B cell (primary cell): ENCODE measurements at regions not wholly inside any gene's neighbourhood (a gene's known extent, or its start where the extent isn't known, plus 50 kb on each side); places are given as distances from the start of the nearest gene placed in this dataset.

ENCODE experiments used
- ATAC-seq: fragments of 200-7000 bp; cut with Tn5 transposase; one replicate; pipeline ENCODE4 v1.10.0; 2021; ENCODE audit warnings: low read depth, mild to moderate bottlenecking, moderate number of reproducible peaks, moderate library complexity
- CTCF ChIA-PET: fragments of 350-600 bp; sonication (Branson Sonifier 250); formaldehyde crosslinking; loops from one replicate; lab custom pipeline; 2021; ENCODE audit warnings: antibody characterized with exemption, inconsistent platforms; lab: Charles Lee
- POLR2A ChIA-PET: fragments of 350-600 bp; sonication (Branson Sonifier 250); formaldehyde crosslinking; loops from one replicate; lab custom pipeline; 2021; ENCODE audit warnings: antibody characterized with exemption; lab: Charles Lee
- DNase-seq: peaks from one replicate; pipeline ENCODE4 v3.0.0; 2013
- H2AFZ ChIP-seq: 2 replicates; pipeline ENCODE4 v1.6.1; 2012; ENCODE audit warnings: mild to moderate bottlenecking, low read depth, low read length; ENCODE audit not compliant: insufficient read depth, poor library complexity, severe bottlenecking
- H3K27ac ChIP-seq, 2 donors: 1 replicate in 1 of 2; 2 replicates in 1 of 2; pipeline ENCODE4 v1.5.1; 2012 to 2013; ENCODE audit warnings: low read length in 2 of 2, mild to moderate bottlenecking in 2 of 2, moderate library complexity in 1 of 2
- H3K27me3 ChIP-seq, 4 experiments: fragments of 200-600 bp in 1 of 4; sonication (generic) in 1 of 4; replicated peaks in 1 of 4; 1 replicate in 2 of 4; 2 replicates in 2 of 4; pipeline versions ENCODE4 v1.6.1 to v1.7.0; 2013 to 2016; ENCODE audit warnings: low read length in 3 of 4, mild to moderate bottlenecking in 2 of 4, mixed read lengths in 1 of 4, moderate library complexity in 1 of 4; ENCODE audit not compliant: insufficient read depth in 4 of 4, control insufficient read depth in 3 of 4; ENCODE audit errors: control extremely low read depth in 1 of 4
- H3K36me3 ChIP-seq, 2 experiments: replicated peaks in 1 of 2; 1 replicate in 1 of 2; 2 replicates in 1 of 2; pipeline versions ENCODE4 v1.6.1 to v1.7.1; 2013; ENCODE audit warnings: low read length in 1 of 2; ENCODE audit not compliant: insufficient read depth in 2 of 2, control insufficient read depth in 1 of 2; ENCODE audit errors: control extremely low read depth in 1 of 2, extremely low read depth in 1 of 2
- H3K4me1 ChIP-seq, 2 donors: fragments of 200-600 bp in 1 of 2; sonication (generic) in 1 of 2; 1 replicate in 1 of 2; 2 replicates in 1 of 2; pipeline versions ENCODE4 v1.5.1 to v1.6.1; 2013 to 2017; ENCODE audit warnings: low read length in 2 of 2; ENCODE audit not compliant: control insufficient read depth in 2 of 2, insufficient read depth in 2 of 2
- H3K4me2 ChIP-seq: replicated peaks from 2 replicates; pipeline ENCODE3; 2012; ENCODE audit warnings: mild to moderate bottlenecking, low read depth, low read length; ENCODE audit not compliant: poor library complexity, severe bottlenecking
- H3K4me3 ChIP-seq, 5 experiments: fragments of 200-600 bp in 1 of 5; sonication (generic) in 1 of 5; 1 replicate in 3 of 5; 2 replicates in 2 of 5; pipeline versions ENCODE4 v1.5.1 to v1.7.0; 2011 to 2016; ENCODE audit warnings: low read length in 4 of 5, mild to moderate bottlenecking in 4 of 5, low read depth in 2 of 5, control low read depth in 1 of 5, moderate library complexity in 1 of 5; ENCODE audit not compliant: insufficient read depth in 1 of 5; ENCODE audit errors: control extremely low read depth in 1 of 5, extremely low read depth in 1 of 5
- H3K79me2 ChIP-seq: fragments of 200-600 bp; sonication (generic); one replicate; pipeline ENCODE4 v1.6.0; 2016; ENCODE audit warnings: low read length; ENCODE audit not compliant: control insufficient read depth, insufficient read depth
- H3K9ac ChIP-seq: fragments of 200-600 bp; sonication (generic); 2 replicates; pipeline ENCODE4 v1.6.1; 2017; ENCODE audit warnings: mild to moderate bottlenecking, low read length, moderate library complexity
- H3K9me3 ChIP-seq, 3 donors: one replicate each; pipeline versions ENCODE4 v1.6.1 to v1.7.1; 2013; ENCODE audit warnings: low read length in 2 of 3; ENCODE audit not compliant: control insufficient read depth in 2 of 3, insufficient read depth in 1 of 3; ENCODE audit errors: control extremely low read depth in 1 of 3
- H4K20me1 ChIP-seq: 2 replicates; pipeline ENCODE4 v1.6.0; 2012; ENCODE audit warnings: mild to moderate bottlenecking, low read length; ENCODE audit not compliant: insufficient read depth, control insufficient read depth, poor library complexity, severe bottlenecking
- H3K27ac Mint-ChIP-seq: one replicate; pipeline ENCODE4 v1.8.0; 2021; ENCODE audit warnings: mixed read lengths
- H3K27me3 Mint-ChIP-seq: one replicate; pipeline ENCODE4 v1.8.0; 2021; ENCODE audit warnings: mixed read lengths
- H3K4me1 Mint-ChIP-seq: one replicate; pipeline ENCODE4 v1.8.0; 2021; ENCODE audit warnings: mixed read lengths
- H3K4me3 Mint-ChIP-seq: one replicate; pipeline ENCODE4 v1.8.0; 2021; ENCODE audit warnings: mixed read lengths
- H3K9me3 Mint-ChIP-seq: one replicate; pipeline ENCODE4 v1.8.0; 2022; ENCODE audit warnings: mixed read lengths; ENCODE audit not compliant: insufficient read depth
- EZH2 ChIP-seq: IDR thresholded peaks from 2 replicates; pipeline ENCODE4 v1.6.1; 2012; ENCODE audit warnings: borderline replicate concordance, low read depth, mild to moderate bottlenecking, moderate library complexity, low read length; ENCODE audit not compliant: insufficient read depth, poor library complexity, severe bottlenecking
- WGBS: methylation state at CpG from one replicate; pipeline ENCODE4 v1.1.5; 2013; ENCODE audit warnings: missing lambda C conversion rate; ENCODE audit not compliant: insufficient coverage; 5-methylcytosine and 5-hydroxymethylcytosine counted together
- intact Hi-C: fragments of 100-400 bp; cut with micrococcal nuclease; formaldehyde crosslinking; loops from one replicate; pipeline ENCODE4 v1.10.0; 2022
- TF ChIP-seq, protein P1 (sequence below): fragments of 200-600 bp; IDR thresholded peaks from one replicate; pipeline ENCODE4 v1.8.0; 2022; ENCODE audit warnings: antibody characterized with exemption, mild to moderate bottlenecking

DNA sequence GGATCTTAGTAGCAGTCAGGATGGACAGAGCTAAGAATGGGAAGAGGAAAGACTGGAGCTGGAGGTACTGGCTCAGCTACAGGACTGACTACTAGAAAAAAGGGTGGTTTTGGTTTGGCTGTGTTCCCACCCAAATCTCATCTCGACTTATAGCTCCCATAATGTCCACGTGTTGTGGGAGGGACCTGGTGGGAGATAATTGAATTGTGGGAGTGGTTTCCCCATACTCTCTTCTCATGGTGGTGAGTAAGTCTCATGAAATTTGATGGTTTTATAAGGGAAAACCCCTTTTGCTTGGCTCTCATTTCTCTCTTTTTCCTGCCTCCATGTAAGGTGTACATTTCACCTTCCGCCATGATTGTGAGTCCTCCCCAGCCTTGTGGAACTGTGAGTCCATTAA, 466.5 kb upstream of the DEPDC1 start:
- H3K4me3 Mint-ChIP-seq: no peak overlapping the region
- Histone ChIP-seq H4K20me1 (no peaks in the 10 kb centered on the region), H3K4me1 (no peaks in the 10 kb centered on the region), H3K36me3 (no peaks in the 10 kb centered on the region), H3K27me3 (no peaks in the 10 kb centered on the region), H2AFZ (no peak overlapping the region), H3K4me2 (no peak overlapping the region), H3K27ac (no peak overlapping the region), H3K4me3 (no peak overlapping the region), H3K9ac (no peak overlapping the region), H3K79me2 (no peaks in the 10 kb centered on the region), H3K9me3 (peaks cover 0 to 4% (median 0%) of the 10 kb centered on the region in 3 donors)
- intact Hi-C loops: no loop called here
- WGBS: no CpG with 5 or more reads among the region's 3 CpGs
- ATAC-seq (no peak), DNase-seq (no peak)
- no peak overlapping the region for H3K27ac Mint-ChIP-seq
- no peaks in the 10 kb centered on the region for H3K4me1 Mint-ChIP-seq
- ChIA-PET CTCF (no interaction called here), POLR2A (no interaction called here)
- peaks cover 6% of the 10 kb centered on the region for H3K9me3 Mint-ChIP-seq
- no peaks in the 10 kb centered on the region for H3K27me3 Mint-ChIP-seq
- no peak for TF ChIP-seq EZH2
- TF ChIP-seq, protein P1, sequence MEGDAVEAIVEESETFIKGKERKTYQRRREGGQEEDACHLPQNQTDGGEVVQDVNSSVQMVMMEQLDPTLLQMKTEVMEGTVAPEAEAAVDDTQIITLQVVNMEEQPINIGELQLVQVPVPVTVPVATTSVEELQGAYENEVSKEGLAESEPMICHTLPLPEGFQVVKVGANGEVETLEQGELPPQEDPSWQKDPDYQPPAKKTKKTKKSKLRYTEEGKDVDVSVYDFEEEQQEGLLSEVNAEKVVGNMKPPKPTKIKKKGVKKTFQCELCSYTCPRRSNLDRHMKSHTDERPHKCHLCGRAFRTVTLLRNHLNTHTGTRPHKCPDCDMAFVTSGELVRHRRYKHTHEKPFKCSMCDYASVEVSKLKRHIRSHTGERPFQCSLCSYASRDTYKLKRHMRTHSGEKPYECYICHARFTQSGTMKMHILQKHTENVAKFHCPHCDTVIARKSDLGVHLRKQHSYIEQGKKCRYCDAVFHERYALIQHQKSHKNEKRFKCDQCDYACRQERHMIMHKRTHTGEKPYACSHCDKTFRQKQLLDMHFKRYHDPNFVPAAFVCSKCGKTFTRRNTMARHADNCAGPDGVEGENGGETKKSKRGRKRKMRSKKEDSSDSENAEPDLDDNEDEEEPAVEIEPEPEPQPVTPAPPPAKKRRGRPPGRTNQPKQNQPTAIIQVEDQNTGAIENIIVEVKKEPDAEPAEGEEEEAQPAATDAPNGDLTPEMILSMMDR: no peak

DNA sequence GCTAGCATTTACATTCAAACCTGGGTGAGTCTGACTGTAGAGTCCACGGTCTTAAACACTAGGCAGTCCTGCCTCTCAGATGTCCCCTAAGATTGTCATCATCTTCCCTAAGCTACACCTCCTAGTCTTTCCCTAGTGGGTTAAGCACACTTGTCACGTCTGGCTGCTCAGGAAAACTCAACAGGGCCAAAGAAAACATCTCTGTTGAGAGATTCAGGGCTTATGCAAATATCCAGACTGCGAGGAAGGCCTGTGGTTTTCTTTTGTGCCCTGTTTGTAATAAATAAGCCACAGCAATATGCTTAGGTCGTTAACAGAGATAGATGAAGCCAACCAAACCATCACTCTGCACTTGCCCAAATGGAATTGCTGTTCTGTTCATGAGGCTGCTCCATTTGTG, 472.6 kb upstream of the DEPDC1 start:
- Histone ChIP-seq H2AFZ (no peak overlapping the region), H3K27ac (no peak overlapping the region), H3K4me1 (no peaks in the 10 kb centered on the region), H3K9ac (no peak overlapping the region), H3K27me3 (no peaks in the 10 kb centered on the region), H3K4me2 (no peak overlapping the region), H3K9me3 (peaks cover 0 to 4% (median 0%) of the 10 kb centered on the region in 3 donors), H3K4me3 (no peak overlapping the region), H3K79me2 (no peaks in the 10 kb centered on the region), H4K20me1 (no peaks in the 10 kb centered on the region), H3K36me3 (no peaks in the 10 kb centered on the region)
- no peak overlapping the region for H3K27ac Mint-ChIP-seq
- no peaks in the 10 kb centered on the region for H3K4me1 Mint-ChIP-seq
- peaks cover 2% of the 10 kb centered on the region for H3K9me3 Mint-ChIP-seq
- no peak overlapping the region for H3K4me3 Mint-ChIP-seq
- no peak for ATAC-seq
- no peak for TF ChIP-seq EZH2
- TF ChIP-seq, protein P1: no peak
- POLR2A ChIA-PET: no interaction called here
- intact Hi-C loops: no loop called here
- CTCF ChIA-PET: no interaction called here
- no peaks in the 10 kb centered on the region for H3K27me3 Mint-ChIP-seq
- DNase-seq: no peak
- whole genome bisulfite sequencing: 84% methylated on average over 3 of the region's 4 CpGs
